ENCODE measurements at regions not wholly inside any gene's neighbourhood (a gene's known extent, or its start where the extent isn't known, plus 50 kb on each side); places are given as distances from the start of the nearest gene placed in this dataset.

DNA sequence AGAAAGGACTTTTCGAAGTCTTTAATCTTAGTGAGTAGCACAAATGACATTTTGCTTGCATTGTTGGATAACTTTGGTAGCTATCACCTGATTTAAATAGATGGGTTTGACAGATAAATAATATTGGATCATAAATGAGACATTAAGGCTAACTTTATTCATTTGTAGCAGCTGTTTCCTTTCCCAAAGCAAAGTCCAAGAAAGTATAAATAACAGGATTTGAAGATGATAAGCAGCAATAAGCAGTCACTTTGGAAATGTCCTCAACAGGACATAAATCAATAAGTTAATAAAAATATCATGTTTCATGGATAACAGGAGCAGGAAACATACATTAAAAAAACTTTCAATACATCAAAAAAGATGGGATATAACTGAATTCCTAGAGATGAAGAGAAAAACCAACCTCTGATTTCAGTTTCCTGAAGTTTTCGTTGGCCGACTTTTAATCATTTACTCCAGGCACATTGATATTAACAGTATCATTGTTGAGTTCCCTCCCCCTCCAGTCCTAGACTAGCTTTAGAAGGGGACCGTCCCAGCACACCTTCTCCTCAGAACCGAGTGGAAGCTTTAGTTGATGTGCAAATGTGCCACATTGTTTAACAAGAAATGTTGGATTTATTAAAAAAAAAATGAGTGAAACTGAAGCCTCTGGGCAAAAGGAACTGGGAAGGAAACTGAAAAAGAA is 169.9 kb upstream of the AGA start:
- no peaks in the 10 kb centered on the region for H3K4me1 ChIP-seq (ENCODE audit: insufficient read depth, low read length)
- no peak for DNase-seq
- Mint-ChIP-seq H3K4me1 (no peaks in the 10 kb centered on the region), H3K36me3 (no peaks in the 10 kb centered on the region), H3K27me3 (peaks cover 0 to 4% of the 10 kb centered on the region in 2 donors), H3K27ac (no peak overlapping the region), H3K4me3 (no peak overlapping the region), H3K9me3 (no peaks in the 10 kb centered on the region)
- no peaks in the 10 kb centered on the region for H3K36me3 ChIP-seq (ENCODE audit: insufficient read depth, low read length)
- POLR2A ChIA-PET: no interaction called here
- no peak overlapping the region for H3K4me3 ChIP-seq (ENCODE audit: low read length)
- no peaks in the 10 kb centered on the region for H3K9me3 ChIP-seq (ENCODE audit: low read length)
- no peaks in the 10 kb centered on the region for H3K27me3 ChIP-seq (ENCODE audit: insufficient read depth, low read length, poor library complexity, severe bottlenecking)
- H3K27ac ChIP-seq (ENCODE audit: low read depth, low read length): no peak overlapping the region
- CTCF ChIA-PET: no interaction called here

DNA sequence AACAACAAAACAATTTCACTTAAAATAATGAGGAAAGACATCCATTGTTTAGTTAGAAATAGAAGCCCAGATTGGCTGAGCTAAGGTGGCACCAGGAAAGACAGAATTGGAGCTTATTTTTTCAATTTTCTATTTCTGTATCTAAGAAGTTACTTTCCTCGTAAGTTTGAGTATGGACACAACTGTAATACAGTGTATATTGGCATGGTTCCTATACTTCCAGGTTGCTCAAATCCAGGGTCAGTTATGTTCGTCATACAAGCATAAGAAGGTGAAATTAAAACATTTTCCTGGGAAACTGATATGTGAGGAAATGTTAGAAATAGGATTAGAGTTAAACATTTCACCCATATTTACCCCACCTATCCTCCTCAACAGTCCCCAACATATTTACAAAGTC is 170.4 kb upstream of the AGA start:
- Histone ChIP-seq H3K4me3 (ENCODE audit: low read length) (no peak overlapping the region), H3K27me3 (ENCODE audit: insufficient read depth, low read length, poor library complexity, severe bottlenecking) (no peaks in the 10 kb centered on the region), H3K4me1 (ENCODE audit: insufficient read depth, low read length) (no peaks in the 10 kb centered on the region), H3K27ac (ENCODE audit: low read depth, low read length) (no peak overlapping the region), H3K9me3 (ENCODE audit: low read length) (no peaks in the 10 kb centered on the region), H3K36me3 (ENCODE audit: insufficient read depth, low read length) (no peaks in the 10 kb centered on the region)
- no peak for DNase-seq
- Mint-ChIP-seq H3K9me3 (no peaks in the 10 kb centered on the region), H3K4me1 (no peaks in the 10 kb centered on the region), H3K27ac (no peak overlapping the region), H3K27me3 (peaks cover 0 to 6% of the 10 kb centered on the region in 2 donors), H3K36me3 (no peaks in the 10 kb centered on the region), H3K4me3 (no peak overlapping the region)
- POLR2A ChIA-PET: no interaction called here
- CTCF ChIA-PET: no interaction called here

DNA sequence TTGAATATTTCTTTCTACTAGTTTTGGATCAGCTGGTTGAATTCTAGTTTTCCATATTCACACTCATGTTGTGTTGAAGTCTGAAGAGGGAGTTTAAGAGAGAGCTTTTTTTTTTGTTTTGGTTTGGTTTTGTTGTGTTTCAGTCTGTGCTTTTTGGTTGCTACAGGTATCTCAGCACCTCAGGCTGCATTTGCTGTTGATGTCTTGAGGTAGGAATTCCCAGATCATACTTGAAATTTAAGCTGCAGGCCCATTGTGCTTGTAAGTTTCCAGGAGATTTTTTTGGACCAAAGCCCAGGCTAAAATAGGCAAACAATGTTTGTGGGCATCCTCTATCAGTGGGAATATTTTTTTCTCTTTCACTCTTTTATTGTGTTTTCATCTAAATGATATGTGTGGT is 190.2 kb upstream of the AGA start:
- Mint-ChIP-seq H3K4me3 (no peak overlapping the region), H3K4me1 (no peaks in the 10 kb centered on the region), H3K27ac (no peak overlapping the region), H3K36me3 (no peaks in the 10 kb centered on the region), H3K27me3 (peaks cover 3 to 4% of the 10 kb centered on the region in 2 donors), H3K9me3 (peaks cover 0 to 4% (median 0%) of the 10 kb centered on the region in 5 donors)
- CTCF ChIA-PET: no interaction called here
- H3K27me3 ChIP-seq (ENCODE audit: insufficient read depth, low read length, poor library complexity, severe bottlenecking): no peaks in the 10 kb centered on the region
- H3K9me3 ChIP-seq (ENCODE audit: low read length): no peaks in the 10 kb centered on the region
- POLR2A ChIA-PET: no interaction called here
- no peak for DNase-seq
- H3K4me3 ChIP-seq (ENCODE audit: low read length): no peak overlapping the region
- no peak overlapping the region for H3K27ac ChIP-seq (ENCODE audit: low read depth, low read length)
- H3K36me3 ChIP-seq (ENCODE audit: insufficient read depth, low read length): no peaks in the 10 kb centered on the region
- no peaks in the 10 kb centered on the region for H3K4me1 ChIP-seq (ENCODE audit: insufficient read depth, low read length)

DNA sequence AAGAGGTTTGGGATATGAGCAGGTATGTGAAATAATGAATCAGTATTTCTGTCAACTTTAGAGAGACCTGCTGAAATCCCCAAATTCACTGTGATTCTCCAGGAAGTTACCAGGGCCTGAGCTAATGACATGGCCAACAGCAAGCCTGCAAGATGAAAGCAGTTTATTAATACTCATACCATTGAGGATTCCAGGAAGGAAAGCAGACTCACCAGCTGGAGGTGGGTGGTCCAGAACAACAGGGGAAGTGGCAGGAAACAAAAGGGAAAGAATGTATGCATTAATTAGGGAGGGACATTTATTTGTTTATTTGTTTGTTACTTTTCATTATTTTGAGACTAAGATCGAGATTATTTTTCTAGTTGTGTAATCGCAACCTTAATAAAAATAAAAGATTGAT is 196.6 kb upstream of the AGA start:
- no peaks in the 10 kb centered on the region for H3K4me1 Mint-ChIP-seq
- no peak for DNase-seq
- POLR2A ChIA-PET: no interaction called here
- H3K27ac ChIP-seq (ENCODE audit: low read depth, low read length): no peak overlapping the region
- CTCF ChIA-PET: no interaction called here
- H3K27me3 Mint-ChIP-seq: peaks cover 0 to 3% of the 10 kb centered on the region in 2 donors
- no peaks in the 10 kb centered on the region for H3K27me3 ChIP-seq (ENCODE audit: insufficient read depth, low read length, poor library complexity, severe bottlenecking)
- H3K36me3 Mint-ChIP-seq: peaks cover 0 to 1% (median 0%) of the 10 kb centered on the region in 3 donors
- no peak overlapping the region for H3K27ac Mint-ChIP-seq
- H3K36me3 ChIP-seq (ENCODE audit: insufficient read depth, low read length): no peaks in the 10 kb centered on the region
- H3K4me3 Mint-ChIP-seq: no peak overlapping the region
- peaks cover 0 to 5% (median 0%) of the 10 kb centered on the region in 5 donors for H3K9me3 Mint-ChIP-seq
- no peak overlapping the region for H3K4me3 ChIP-seq (ENCODE audit: low read length)
- no peaks in the 10 kb centered on the region for H3K4me1 ChIP-seq (ENCODE audit: insufficient read depth, low read length)
- no peaks in the 10 kb centered on the region for H3K9me3 ChIP-seq (ENCODE audit: low read length)

DNA sequence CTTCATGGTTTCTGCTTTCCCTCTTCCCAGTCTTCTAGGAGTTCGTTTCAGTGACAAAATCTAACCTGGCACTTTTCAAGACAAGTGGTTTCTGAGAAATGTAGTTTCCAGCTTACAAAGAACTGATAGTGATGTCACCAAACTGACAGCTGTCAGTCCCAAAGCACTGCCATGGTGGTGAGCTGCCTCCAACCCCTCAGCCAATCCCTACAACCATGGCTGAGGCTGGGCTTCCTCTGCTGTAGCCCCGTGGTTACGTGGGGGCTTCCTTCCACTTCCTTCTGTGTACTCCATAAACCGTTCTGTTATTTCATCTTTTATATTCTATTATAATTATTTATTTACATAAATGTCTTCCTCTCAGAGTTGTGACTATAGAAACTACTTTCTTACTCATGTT is 198.6 kb upstream of the AGA start:
- Histone ChIP-seq H3K4me1 (ENCODE audit: insufficient read depth, low read length) (no peaks in the 10 kb centered on the region), H3K9me3 (ENCODE audit: low read length) (no peaks in the 10 kb centered on the region), H3K27ac (ENCODE audit: low read depth, low read length) (no peak overlapping the region), H3K4me3 (ENCODE audit: low read length) (no peak overlapping the region), H3K36me3 (ENCODE audit: insufficient read depth, low read length) (no peaks in the 10 kb centered on the region), H3K27me3 (ENCODE audit: insufficient read depth, low read length, poor library complexity, severe bottlenecking) (no peaks in the 10 kb centered on the region)
- Mint-ChIP-seq H3K4me1 (no peaks in the 10 kb centered on the region), H3K27me3 (peaks cover 1 to 3% of the 10 kb centered on the region in 2 donors), H3K36me3 (peaks cover 0 to 1% (median 0%) of the 10 kb centered on the region in 3 donors), H3K9me3 (peaks cover 0 to 5% (median 0%) of the 10 kb centered on the region in 5 donors), H3K27ac (no peak overlapping the region), H3K4me3 (no peak overlapping the region)
- CTCF ChIA-PET: no interaction called here
- no peak for DNase-seq
- POLR2A ChIA-PET: no interaction called here

DNA sequence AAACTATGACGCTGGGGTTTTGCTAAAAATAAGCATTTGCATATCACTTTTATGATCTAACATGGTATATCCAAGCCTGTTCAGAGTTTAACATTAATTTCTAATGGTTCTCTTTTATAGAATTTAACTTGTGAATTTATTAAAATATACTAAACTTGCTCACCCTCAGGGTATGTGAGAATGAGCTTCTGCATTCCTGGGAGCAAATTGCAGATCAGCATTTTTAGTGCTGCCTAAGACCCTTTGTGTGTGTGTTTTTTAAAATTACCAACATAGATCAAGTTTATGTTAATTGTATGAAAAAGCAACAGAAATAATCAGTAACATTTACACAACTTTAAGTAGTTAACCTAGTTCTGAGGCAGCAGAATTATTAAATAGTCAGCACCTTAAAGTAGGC is 218.0 kb upstream of the AGA start:
- Histone ChIP-seq H3K4me1 (ENCODE audit: insufficient read depth, low read length) (no peaks in the 10 kb centered on the region), H3K36me3 (ENCODE audit: insufficient read depth, low read length) (no peaks in the 10 kb centered on the region), H3K9me3 (ENCODE audit: low read length) (no peaks in the 10 kb centered on the region), H3K27ac (ENCODE audit: low read depth, low read length) (no peak overlapping the region), H3K4me3 (ENCODE audit: low read length) (no peak overlapping the region), H3K27me3 (ENCODE audit: insufficient read depth, low read length, poor library complexity, severe bottlenecking) (no peaks in the 10 kb centered on the region)
- peaks cover 0 to 17% of the 10 kb centered on the region in 2 donors for H3K27me3 Mint-ChIP-seq
- no peaks in the 10 kb centered on the region for H3K4me1 Mint-ChIP-seq
- ChIA-PET POLR2A (no interaction called here), CTCF (no interaction called here)
- DNase-seq: no peak
- H3K27ac Mint-ChIP-seq: no peak overlapping the region
- peaks cover 0 to 2% (median 0%) of the 10 kb centered on the region in 3 donors for H3K36me3 Mint-ChIP-seq
- H3K4me3 Mint-ChIP-seq: no peak overlapping the region
- H3K9me3 Mint-ChIP-seq: peaks cover 3 to 28% (median 4%) of the 10 kb centered on the region in 5 donors

DNA sequence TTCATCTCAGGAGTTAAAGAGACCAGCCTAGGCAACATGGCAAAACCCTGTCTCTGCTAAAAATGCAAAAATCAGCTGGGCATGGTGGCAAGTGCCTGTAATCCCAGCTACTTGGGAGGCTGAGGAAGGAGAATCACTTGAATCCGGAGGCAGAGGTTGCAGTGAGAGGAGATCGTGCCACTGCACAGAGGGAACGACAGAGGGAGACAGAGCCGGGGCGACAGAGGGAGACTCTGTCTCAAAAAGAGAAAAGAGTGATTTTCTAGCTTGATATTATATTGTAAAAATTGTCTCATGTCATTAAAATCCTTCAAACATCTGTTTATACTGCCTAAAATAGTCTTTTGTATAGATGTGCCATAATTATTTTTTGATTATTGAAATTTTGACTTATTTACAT is 225.4 kb upstream of the AGA start:
- H3K4me3 ChIP-seq (ENCODE audit: low read length): no peak overlapping the region
- CTCF ChIA-PET: no interaction called here
- H3K36me3 ChIP-seq (ENCODE audit: insufficient read depth, low read length): no peaks in the 10 kb centered on the region
- POLR2A ChIA-PET: no interaction called here
- no peak overlapping the region for H3K4me3 Mint-ChIP-seq
- no peaks in the 10 kb centered on the region for H3K36me3 Mint-ChIP-seq
- no peak overlapping the region for H3K27ac ChIP-seq (ENCODE audit: low read depth, low read length)
- H3K4me1 Mint-ChIP-seq: no peaks in the 10 kb centered on the region
- H3K4me1 ChIP-seq (ENCODE audit: insufficient read depth, low read length): no peaks in the 10 kb centered on the region
- H3K27me3 Mint-ChIP-seq: peaks cover 0 to 3% of the 10 kb centered on the region in 2 donors
- H3K9me3 ChIP-seq (ENCODE audit: low read length): no peaks in the 10 kb centered on the region
- no peak overlapping the region for H3K27ac Mint-ChIP-seq
- no peaks in the 10 kb centered on the region for H3K27me3 ChIP-seq (ENCODE audit: insufficient read depth, low read length, poor library complexity, severe bottlenecking)
- DNase-seq: no peak
- H3K9me3 Mint-ChIP-seq: peaks cover 0 to 3% (median 0%) of the 10 kb centered on the region in 5 donors

DNA sequence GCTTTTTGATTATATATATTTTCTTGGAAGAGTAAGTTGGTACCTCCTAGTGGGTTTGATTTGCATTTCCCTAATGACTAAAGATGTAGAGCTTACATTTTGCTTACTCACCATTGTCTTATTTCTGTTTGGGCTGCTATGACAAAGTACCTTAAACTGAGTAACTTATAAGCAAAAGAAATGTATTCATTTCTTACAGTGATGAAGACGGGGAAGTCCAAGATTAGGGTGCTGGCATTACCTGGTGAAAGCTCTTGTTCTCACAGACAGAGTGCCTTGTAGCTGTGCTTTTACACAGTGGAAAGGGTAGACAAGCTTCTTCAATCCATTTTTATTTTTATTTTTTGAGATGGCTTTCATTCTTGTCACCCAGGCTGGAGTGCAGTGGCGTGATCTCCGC is 229.2 kb upstream of the AGA start:
- H3K4me3 ChIP-seq (ENCODE audit: low read length): no peak overlapping the region
- H3K27ac ChIP-seq (ENCODE audit: low read depth, low read length): no peak overlapping the region
- no peaks in the 10 kb centered on the region for H3K27me3 ChIP-seq (ENCODE audit: insufficient read depth, low read length, poor library complexity, severe bottlenecking)
- POLR2A ChIA-PET: no interaction called here
- Mint-ChIP-seq H3K27ac (no peak overlapping the region), H3K4me3 (no peak overlapping the region), H3K36me3 (no peaks in the 10 kb centered on the region), H3K4me1 (no peaks in the 10 kb centered on the region), H3K27me3 (peaks cover 0 to 1% of the 10 kb centered on the region in 2 donors), H3K9me3 (no peaks in the 10 kb centered on the region)
- CTCF ChIA-PET: interaction anchor here (1.2 kb wide), 1 partner anchor 10 kb away, joined by 3 read pairs; no protein-coding TSS in a partner anchor
- no peaks in the 10 kb centered on the region for H3K9me3 ChIP-seq (ENCODE audit: low read length)
- H3K4me1 ChIP-seq (ENCODE audit: insufficient read depth, low read length): no peaks in the 10 kb centered on the region
- DNase-seq: no peak
- no peaks in the 10 kb centered on the region for H3K36me3 ChIP-seq (ENCODE audit: insufficient read depth, low read length)
